ENCODE measurements at regions not wholly inside any gene's neighbourhood (a gene's known extent, or its start where the extent isn't known, plus 50 kb on each side); places are given as distances from the start of the nearest gene placed in this dataset.

GRCh38 chr6:134105940-134106339, 53.5 kb upstream of the SLC2A12 start:
- no peak for TF ChIP-seq CTCF (IDR thresholded peaks at IDR 0.05; ENCODE audit: low read length)
- TF ChIP-seq EZH2 (optimal IDR thresholded peaks at IDR 0.05; ENCODE audit: low read depth, low read length) = no peak

Measured in MM.1S (cell line).